CD4-positive, alpha-beta T cell treated with Interleukin-15 for 4 hours (primary cell): ENCODE measurements at regions not wholly inside any gene's neighbourhood (a gene's known extent, or its start where the extent isn't known, plus 50 kb on each side); places are given as distances from the start of the nearest gene placed in this dataset.
"Not testable (repeated sequence)": the region's sequence is repeated elsewhere in the genome, so short reads cannot be mapped to it uniquely, and the experiment has no call there.

Experiments
- DNase-seq: peaks from one replicate; pipeline ENCODE4 v3.0.0-alpha.2; 2020; ENCODE audit warnings: low spot score

DNA sequence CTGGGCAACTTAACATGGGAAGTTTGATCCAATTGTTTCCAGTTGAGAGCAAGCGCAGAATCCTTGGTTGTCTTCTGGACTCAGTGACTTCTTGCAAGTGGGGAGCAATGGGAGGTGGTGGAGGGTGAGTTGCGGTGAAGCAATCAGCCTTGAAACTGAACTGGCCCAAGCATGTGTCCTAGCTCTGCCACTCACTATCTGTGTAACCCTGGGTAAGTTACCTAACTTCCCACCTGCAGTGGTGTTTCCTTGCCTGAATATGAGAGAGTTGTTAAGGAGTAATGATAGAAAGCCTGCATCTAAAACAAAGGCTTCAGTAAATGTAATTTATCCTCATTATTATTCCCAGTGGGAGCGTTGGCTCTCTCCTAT, 132.5 kb upstream of the NFIA start:
- no peak for DNase-seq

DNA sequence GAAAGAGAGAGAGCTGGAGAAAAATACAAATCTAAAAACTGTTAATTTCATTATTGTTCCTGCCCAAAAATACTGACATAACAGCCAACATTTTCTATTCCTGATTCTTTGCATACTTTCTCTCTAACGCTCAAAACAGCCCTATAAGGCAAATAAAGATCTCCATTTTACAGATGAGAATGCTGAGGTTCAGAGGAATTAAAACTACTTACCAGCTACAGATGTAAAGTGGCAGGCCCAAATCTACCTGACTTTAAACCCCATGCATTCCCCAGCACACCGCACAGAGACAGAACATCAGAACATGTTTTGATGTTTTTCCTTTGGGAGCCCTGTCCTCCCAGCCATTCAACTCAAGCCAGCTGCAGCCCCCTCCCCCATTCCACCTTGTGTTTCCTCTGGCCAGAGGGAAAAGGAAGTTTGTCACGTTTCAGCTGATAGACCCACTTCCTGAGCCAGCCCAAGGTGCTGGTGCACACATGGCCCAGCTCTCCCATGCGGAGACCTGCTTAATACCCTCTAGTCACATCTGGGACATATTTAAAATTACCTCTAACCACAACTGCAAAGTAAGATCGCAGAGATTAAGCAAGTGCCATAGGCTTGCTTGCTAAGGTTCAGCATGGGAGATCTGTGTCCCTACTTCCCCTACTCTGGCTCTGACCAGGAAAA, 133.1 kb upstream of the NFIA start:
- DNase-seq: no peak

DNA sequence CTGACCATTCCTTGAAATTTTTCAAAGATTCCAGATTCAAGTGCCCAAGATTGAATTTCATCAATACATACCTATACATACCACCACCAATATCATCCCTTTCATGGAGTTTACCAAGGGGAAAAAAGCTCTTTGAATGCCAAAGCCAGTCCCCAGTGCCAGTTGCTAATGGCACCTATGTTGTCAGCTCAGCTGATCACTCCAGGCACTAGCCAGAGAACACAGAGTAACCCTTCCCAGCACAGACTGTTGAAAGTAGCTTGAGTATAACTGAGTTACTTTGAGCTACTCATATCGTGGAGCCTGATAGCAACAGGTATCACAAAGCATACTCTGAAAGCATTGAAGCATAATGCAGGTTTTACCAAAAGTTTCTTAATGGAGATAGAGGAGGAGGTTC, 133.9 kb upstream of the NFIA start:
- no peak for DNase-seq

DNA sequence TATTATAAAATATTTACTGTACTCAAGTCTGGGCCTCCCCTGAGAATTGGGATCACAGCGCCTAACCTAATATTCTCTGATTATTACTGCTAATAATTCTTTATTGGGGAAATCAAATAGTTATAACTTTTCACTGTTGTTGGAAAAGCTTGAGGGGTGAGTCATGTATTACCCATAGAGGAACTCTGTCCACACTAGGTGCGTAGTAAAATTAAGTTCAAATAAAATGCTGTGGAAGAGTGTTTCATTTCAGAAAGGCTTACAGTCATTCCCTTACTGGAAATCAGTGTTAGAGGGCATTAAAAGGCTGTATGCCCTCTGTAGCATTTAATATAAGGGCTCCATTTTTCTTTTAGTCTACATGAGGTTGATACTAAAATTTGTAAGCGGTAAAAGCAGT, 135.0 kb upstream of the NFIA start:
- no peak for DNase-seq

DNA sequence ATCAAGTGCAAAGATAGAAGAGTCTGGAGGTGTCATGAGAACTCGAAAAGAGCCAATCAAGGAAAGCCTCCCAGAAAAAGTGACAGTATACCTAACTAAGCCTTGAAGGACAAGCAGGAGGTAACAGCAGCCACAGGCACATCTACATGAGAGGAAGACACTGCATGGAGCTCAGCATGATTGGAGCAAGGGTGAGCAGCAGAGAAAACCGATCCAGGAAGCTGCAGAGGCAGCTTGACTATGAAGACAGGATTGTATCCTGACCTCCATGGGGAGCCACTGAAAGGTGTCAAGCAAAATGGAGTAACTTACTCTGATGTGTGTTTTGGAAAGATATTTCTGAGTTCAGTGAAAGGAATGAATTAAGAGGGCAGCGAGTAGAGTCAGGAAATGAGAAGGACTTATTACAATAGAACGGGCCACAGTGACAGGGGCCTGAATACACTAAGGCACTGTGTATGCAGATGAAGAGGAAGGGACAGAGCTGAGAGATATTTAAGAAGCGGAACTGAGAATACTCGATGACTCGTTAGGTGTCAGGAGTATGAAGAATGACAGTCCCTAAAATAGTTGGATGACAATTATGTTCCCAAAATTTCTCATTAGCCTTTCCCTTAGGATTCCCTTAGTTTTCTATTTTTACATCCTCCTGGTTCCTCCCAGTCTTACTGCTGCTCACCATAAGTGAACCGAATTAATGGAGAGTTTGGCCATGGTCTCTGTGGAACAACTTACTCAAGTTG, 139.3 kb upstream of the NFIA start:
- DNase-seq: no peak

DNA sequence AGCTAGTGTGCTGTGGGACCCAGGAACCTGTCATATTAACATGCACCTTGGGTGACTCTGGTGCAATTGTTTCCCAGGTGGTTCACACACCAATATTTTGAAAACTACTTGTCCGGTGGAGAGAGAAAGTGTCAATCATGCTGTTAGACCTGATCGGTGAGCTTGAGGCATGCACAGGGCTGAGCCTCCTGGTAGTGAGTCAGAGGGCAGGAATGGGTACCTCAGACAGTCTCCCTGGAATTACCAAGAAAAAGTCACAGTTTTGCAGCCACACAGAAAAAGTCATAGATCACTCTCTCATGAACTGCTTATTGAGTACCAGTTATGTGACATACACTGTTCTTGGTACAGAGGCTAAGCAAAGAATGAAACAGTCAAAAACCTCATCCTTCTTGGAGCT, 140.1 kb upstream of the NFIA start:
- DNase-seq: no peak

DNA sequence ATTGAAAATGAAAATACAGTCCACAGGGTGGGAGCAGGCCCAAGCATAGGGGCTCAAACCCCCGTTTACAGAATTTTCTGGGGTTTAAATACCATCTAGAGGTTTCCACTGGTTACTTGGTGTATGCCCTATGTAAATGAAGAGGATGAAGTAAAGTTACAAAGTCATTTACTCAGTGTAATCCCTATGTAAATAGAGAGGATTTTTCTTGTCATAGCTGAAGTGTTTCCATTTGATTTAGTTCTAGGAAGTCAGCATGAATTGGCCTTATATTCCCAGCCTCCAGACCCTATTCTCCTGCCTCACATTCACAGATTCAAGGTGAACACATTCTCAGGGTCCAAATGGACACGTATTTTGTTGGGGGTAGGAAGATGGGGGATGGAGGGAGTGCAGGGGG, 141.7 kb upstream of the NFIA start:
- DNase-seq: not testable (repeated sequence)

DNA sequence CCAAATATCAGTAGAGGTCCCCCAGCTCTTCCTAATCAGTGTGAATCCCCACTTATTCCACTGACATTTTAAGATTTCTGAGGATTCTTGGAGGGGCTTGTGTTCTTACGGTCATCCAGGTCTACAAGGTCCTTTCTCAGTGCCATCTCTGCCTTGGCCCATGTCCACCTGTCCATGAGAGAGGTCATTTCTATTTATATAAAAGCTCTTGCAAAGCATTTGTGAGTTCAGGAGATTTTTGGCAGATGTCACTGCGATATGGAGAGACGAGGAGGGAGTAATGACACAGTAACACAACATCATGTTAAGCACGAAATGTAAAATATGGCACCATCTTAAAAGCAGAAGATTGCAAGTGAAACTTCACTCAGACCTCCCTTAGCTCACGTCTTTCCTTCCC, 144.6 kb upstream of the NFIA start:
- no peak for DNase-seq

DNA sequence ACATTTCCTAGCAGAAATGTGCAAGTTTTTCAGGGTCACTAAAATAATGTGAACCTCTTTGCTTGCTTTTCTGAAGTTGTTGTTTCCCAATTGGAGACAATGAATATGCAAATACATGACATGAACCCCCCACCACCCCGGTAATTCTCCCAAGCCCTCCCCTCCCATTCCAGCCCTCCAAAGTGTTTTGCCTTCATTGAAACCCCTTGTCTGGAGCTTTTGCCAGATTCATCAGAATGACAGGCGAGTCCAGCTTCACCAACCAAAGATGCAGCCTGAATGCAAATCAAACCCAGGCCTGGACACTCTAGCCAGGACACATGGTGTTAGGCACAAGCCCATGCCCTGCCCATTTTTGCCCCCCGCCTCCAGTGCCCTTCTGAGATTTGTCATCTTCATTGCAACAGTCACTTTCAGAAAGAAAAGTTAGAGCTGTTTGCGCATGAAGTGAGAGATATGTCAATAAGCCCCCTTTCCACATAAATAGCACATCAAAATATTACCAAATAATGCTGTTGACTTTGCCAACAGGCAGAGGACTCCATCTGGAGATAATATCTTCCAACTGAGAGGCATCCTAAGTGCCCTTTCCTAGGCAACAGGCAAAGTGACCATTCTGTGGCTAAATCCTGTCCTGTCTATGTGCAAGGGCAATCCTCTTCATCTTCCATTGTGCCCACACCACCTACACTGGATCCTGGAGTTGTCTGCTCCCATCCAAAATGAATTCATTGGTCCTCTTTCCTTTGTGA, 145.6 kb upstream of the NFIA start:
- DNase-seq: no peak

DNA sequence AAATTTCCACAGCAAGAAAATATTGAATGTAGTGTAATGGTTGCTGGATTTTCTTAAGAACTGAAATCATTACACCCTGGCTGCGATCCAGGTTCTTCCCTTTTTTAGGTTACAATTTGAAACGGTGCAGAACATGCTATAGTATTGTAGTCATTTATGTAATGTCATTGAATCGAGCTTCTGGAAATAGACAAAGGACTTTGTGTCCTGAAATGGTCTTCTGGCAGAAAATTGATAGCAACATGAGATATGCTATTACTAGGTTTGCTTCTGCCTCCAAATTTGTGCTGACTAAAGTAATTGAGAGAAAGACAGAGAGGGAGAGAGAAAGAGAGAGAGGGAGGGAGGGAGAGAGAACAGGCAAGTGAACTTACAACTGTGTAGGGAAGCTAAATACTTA, 146.2 kb upstream of the NFIA start:
- no peak for DNase-seq

DNA sequence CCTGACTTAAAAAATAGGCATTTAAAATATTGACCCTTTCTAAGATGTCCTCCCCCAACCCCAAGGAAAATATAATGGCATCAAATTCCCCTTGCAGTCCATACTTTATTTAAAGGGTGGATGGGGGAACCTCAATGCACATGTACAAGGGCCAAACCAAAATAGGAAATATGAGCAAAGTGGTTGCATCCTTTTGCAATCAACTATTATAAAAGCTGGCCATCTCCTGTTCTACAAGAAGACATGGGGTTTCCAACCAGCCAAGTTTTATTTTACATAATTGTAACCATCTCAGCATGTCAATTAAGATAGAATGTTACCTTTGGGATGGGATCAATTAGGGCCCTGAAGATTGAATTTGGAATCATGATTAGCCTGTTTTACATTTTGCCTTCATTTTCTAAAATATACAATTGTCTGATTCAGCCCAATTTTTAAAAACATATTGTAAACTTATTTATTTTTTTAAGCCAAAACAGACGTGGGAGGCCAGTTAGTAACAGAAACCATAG, 146.7 kb upstream of the NFIA start:
- no peak for DNase-seq

DNA sequence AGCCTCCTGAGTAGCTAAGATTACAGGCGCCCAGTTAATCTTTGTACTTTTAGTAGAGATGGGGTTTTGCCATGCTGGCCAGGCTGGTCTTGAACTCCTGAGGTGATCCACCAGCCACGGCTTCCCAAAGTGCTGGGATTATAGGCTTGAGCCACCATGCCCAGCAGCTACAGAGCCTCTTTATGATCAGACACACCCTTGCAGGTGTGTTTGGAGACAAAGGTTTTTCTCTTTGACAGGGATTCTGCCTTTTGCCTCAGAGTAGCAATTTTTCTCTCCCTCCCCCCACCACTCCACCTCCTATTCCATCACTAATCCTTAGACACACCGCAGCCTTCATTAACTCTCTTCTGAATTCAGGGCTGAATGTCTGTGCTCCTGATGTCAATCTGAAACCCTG, 152.2 kb upstream of the NFIA start:
- DNase-seq: no peak

DNA sequence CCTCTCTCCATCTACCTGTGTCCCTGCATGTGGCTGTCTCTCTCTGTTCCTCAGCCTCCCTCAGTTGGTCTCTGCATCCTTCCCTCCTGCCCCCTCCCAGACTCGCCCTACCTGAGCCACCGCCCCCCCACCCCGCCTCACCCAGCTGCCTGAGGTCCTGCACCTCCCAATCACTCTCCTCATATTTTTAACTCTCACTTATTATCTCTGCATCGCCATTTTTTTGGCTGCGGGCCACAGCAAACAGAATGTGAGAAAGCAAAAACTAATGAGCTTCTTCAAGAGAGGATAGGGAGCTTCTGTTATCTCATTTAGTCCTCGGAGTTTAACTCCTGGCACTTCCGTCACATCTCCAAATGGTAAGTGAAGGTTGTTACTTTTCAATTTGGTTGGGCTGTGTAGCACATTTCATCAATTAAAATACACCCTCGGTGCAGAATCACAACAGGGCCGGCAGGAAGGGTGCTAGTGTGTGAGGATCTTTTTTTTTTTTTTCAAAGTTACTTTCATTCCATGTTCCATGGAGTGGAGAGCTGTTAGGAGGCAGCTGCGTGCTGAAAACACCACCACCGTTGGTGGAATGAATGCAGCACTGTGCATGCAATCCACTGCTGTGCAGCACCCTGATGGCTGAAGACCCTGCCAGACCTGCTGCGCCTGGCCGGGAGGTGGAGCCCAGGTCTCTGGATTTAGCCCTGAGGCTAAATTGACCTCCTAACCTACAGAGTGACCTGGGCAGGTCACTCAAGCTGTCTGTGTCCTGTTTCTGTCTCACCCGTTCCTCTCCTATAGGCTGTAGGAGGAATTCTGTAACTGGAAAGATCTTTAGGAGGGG, 157.2 kb upstream of the NFIA start:
- DNase-seq: no peak

DNA sequence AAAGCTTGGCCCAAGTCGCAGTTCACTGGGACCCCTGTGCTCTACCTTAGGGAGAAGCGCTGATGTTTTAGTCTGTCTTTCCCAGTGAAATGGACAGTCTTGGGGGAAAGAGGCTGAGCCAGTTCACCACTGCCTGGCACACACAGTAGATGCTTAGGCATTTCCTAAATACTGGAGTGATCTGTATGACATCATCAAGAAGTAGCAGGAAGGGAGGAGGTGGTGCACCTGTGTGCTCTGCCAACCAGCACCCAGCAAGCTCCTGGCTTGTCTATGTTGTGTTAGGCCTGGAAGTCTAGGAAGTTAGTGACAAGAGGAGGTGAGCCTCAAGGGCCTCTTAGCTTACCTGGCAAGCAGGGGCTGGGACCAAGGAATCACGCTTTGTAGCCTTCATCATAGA, 158.2 kb upstream of the NFIA start:
- no peak for DNase-seq

DNA sequence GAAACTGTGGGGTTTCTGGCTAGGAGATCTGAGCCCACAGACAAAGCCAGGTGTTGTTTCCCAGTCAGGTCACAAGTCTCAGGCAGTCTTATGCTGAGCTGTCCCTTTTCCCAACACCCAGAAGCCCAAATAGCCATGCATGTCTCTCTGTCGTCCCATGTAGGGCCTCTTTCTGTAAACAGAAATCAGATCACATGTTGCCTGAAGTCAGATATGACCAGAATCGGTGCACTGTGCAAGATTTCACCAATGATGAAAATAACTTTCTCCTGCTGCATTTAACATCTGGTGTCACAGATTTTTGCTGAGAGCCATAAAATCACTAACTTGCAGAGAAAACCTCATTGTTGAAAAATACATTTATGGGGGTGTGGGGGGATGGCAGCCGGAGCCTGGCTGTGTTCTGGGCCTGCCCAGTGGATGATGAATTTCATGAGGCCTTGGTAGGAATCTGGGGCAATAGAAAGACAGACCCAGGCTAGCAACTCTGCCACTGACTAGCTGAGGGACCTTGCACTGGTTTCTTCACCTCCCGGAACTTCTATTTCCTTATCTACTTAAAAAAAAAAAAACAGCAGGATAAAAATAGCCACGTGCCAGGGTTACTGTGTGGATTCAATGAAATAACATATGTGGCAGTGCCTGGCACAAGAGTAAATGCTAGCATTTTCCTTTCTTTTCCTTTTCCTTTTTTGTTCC, 158.8 kb upstream of the NFIA start:
- no peak for DNase-seq

DNA sequence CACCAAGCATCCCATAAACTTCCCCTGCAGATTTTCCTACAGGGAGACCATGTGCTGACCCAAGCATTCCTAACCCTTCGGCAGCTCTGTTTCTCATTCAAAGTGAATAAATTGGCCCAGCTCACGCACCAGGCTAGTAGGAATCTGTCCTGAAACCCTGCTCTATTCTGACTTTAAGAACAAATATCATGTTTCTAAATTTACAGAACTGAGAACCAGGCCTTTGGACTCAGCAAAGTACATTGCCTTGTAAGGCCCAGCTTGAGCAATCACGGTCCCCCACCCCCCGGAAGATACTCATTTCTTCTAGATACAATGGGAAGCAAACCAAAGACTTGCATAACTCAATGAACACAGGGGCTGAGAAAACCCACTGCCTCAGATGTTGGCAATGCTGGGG, 160.1 kb upstream of the NFIA start:
- no peak for DNase-seq

DNA sequence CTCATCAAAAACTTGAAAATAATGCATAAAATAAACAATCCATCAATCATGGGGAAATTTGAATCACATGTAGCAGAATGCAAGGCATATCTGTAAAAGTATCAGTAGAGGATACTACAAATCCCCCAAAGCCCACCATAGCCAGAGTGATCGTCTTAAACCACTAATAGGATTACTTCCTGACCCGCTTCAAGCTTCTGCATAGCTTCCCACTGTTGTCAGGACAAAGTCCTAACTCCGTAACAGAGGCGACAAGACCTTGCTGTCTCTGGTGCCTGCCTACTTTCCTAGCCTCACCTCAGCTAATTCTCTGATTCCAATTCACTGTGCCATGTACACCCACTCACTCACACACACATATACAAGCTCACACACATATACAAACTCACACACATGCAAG, 161.2 kb upstream of the NFIA start:
- DNase-seq: no peak

DNA sequence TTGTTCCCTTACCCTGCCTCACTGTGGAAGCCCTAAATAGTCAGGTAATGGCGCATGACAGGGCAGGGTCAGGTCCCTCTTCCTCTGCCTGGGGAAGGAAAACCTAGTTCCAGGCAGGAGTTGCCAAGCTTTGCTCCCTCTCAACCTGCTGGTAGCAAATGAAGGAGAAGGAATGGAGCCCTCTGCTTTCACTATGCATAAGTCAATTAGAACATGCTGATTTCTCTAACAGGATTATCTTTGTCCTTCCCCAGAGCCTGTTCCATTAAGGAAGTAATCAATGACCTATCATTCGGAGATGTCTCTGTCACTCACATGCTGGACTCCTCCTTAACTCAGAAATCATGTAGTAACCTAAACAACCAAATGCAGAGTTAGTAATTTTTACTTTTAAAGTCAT, 161.8 kb upstream of the NFIA start:
- DNase-seq: no peak

DNA sequence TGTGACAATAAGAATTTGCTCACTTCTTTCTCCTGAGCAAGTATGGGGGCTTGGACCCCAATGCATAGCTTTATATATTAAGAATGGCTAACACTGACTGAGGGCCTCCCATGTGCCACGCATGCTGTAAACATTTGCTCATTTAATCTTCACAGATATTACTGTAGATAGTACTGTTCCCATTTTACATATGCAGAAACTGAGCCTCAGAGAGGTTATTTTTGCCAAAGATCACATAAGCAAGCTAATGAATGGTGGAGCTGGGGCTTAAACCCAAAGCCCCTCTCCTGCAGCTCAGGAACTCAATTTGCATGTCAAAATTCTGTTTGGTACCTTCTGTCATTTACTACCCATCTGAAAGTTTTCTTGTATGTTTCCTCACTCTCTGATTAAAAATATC, 163.5 kb upstream of the NFIA start:
- no peak for DNase-seq

DNA sequence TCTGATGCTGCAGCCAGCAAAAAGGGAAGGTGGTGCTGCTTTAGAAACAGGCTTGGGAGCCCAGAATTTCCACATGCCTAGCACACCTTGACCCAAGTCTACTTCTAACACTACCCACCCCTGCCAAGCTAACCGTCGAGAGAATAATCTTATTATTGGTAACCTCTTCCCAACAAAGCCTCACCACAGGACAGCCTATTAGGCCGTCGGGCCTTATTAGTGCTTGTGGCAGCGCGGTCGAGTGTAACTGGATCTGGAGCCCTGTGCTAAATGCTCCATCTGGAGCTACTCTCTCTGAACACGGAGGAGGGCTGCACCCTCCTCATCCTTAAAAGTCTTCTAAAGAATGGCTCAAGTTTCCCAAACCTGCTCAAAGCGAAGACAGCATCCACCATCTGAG, 165.5 kb upstream of the NFIA start:
- DNase-seq: no peak

DNA sequence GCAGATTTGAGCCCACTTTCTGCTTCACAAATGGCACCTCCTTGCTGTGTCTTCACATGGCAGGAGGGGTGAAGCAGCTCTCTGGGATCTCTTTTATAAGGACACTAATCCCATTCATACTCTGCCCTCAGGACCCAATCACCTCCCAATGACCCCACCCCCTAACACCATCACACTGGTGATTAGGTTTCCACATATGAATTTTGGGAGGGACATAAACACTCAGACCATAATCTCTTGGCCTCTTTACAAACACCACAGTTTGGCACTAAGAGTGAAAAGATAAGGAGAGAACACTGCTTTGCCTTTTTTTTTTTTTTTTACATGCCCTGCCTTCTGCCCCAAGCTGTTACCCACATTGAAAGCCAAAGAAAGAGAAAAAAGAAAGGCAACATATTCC, 166.2 kb upstream of the NFIA start:
- no peak for DNase-seq

DNA sequence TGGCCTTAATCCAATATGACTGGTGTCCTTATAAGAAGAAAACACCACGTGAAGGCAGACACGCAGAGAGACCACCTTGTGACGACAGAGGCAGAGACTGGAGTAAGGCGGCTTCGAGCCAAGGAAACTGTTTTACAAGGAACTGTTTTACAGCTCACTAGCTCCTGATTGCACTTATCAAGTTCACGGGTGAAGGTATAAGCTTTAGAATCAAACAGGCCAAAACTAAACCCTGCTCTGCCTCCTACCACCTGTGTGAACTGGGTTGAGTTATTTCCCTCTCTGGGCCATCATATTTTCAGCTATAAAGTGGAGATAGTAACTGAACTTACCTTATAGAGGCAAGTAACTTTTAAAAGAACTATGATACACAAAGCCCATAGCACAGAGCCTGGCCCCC, 166.9 kb upstream of the NFIA start:
- no peak for DNase-seq
